Iris pigment epithelial cell (primary cell): ENCODE measurements at regions not wholly inside any gene's neighbourhood (a gene's known extent, or its start where the extent isn't known, plus 50 kb on each side); places are given as distances from the start of the nearest gene placed in this dataset.

Experiments
- DNase-seq: peaks from one replicate; pipeline ENCODE4 v3.0.0-alpha.2; 2011; ENCODE audit warnings: low read depth

- DNase-seq: no peak
Observed at GRCh38 chr10:118107040-118107439, 60.3 kb upstream of the RAB11FIP2 start.

- DNase-seq: peak; percentile 48
Observed at GRCh38 chr10:118106426-118106825, 59.7 kb upstream of the RAB11FIP2 start.

GRCh38 chr10:118102121-118102520, 55.4 kb upstream of the RAB11FIP2 start:
- peak; percentile 2 for DNase-seq

- DNase-seq: peak; percentile 17
Observed at GRCh38 chr10:118101501-118101900, 54.8 kb upstream of the RAB11FIP2 start.
